SU-DHL-6 (cell line): ENCODE measurements at regions not wholly inside any gene's neighbourhood (a gene's known extent, or its start where the extent isn't known, plus 50 kb on each side); places are given as distances from the start of the nearest gene placed in this dataset.
"Not testable (repeated sequence)": the region's sequence is repeated elsewhere in the genome, so short reads cannot be mapped to it uniquely, and the experiment has no call there.

Experiments
- H2AFZ ChIP-seq: fragments of 200-600 bp; sonication (generic); 2 replicates; pipeline ENCODE4 v1.6.1; 2014; ENCODE audit warnings: low read depth, mild to moderate bottlenecking, moderate library complexity, mixed read lengths, antibody characterized with exemption, low read length; ENCODE audit not compliant: severe bottlenecking
- H3F3A ChIP-seq: fragments of 200-600 bp; shearing (Covaris generic); 2 replicates; pipeline ENCODE4 v1.6.0; 2016; ENCODE audit warnings: antibody characterized with exemption, mild to moderate bottlenecking; ENCODE audit not compliant: insufficient read depth
- H3K27ac ChIP-seq: fragments of 200-600 bp; sonication (generic); 2 replicates; pipeline ENCODE4 v1.5.1; 2016; ENCODE audit warnings: low read depth, mild to moderate bottlenecking, low read length, moderate library complexity, mixed read lengths
- H3K27me3 ChIP-seq: fragments of 200-600 bp; sonication (generic), shearing (Covaris generic); 2 replicates; pipeline ENCODE4 v1.6.0; 2014; ENCODE audit warnings: mild to moderate bottlenecking, low read length
- H3K36me3 ChIP-seq: fragments of 200-600 bp; sonication (generic); 2 replicates; pipeline ENCODE4 v1.6.1; 2014; ENCODE audit warnings: mild to moderate bottlenecking, low read length, mixed read lengths
- H3K4me2 ChIP-seq: fragments of 300-600, 200-600 bp; shearing (Covaris generic), sonication (generic); 2 replicates; pipeline ENCODE4 v1.6.0; 2014; ENCODE audit warnings: low read length, low read depth, mild to moderate bottlenecking; ENCODE audit not compliant: poor library complexity, severe bottlenecking
- H3K4me3 ChIP-seq: fragments of 200-600 bp; sonication (generic); 2 replicates; pipeline ENCODE4 v1.5.1; 2014; ENCODE audit warnings: antibody characterized with exemption, low read length, mild to moderate bottlenecking, mixed read lengths; ENCODE audit not compliant: insufficient read depth, poor library complexity, severe bottlenecking
- H3K79me2 ChIP-seq: fragments of 200-600 bp; sonication (generic); 2 replicates; pipeline ENCODE4 v1.6.1; 2014; ENCODE audit warnings: mild to moderate bottlenecking, low read length, moderate library complexity; ENCODE audit not compliant: insufficient read depth
- H3K9ac ChIP-seq: fragments of 200-600 bp; sonication (generic); 2 replicates; pipeline ENCODE4 v1.7.0; 2014; ENCODE audit warnings: mild to moderate bottlenecking, low read length
- H3K9me2 ChIP-seq: fragments of 200-600 bp; sonication (generic); replicated peaks from 2 replicates; pipeline ENCODE4 v1.6.1; 2014; ENCODE audit warnings: low read length; ENCODE audit not compliant: insufficient read depth
- H3K9me3 ChIP-seq: fragments of 200-600 bp; sonication (generic); 2 replicates; pipeline ENCODE4 v1.6.1; 2014; ENCODE audit warnings: low read length, mixed read lengths; ENCODE audit not compliant: insufficient read depth
- H4K20me1 ChIP-seq: fragments of 200-600 bp; sonication (generic); 2 replicates; pipeline ENCODE4 v1.6.1; 2014; ENCODE audit warnings: low read depth, mild to moderate bottlenecking, antibody characterized with exemption, low read length, moderate library complexity, mixed read lengths
- EZH2phosphoT487 ChIP-seq: fragments of 200-600 bp; sonication (generic), shearing (Covaris generic); conservative IDR thresholded peaks from 2 replicates; pipeline ENCODE4 v1.6.1; 2018; ENCODE audit warnings: mild to moderate bottlenecking, antibody characterized with exemption, low read length, moderate library complexity, mixed read lengths
- TF ChIP-seq, protein P1 (sequence below): fragments of 200-600 bp; sonication (generic); IDR thresholded peaks from one replicate; pipeline ENCODE4 v1.5.1; 2017; ENCODE audit warnings: antibody characterized with exemption, mild to moderate bottlenecking, low read length, moderate library complexity; ENCODE audit not compliant: insufficient read depth, poor library complexity, severe bottlenecking

- H3K9me3 ChIP-seq = no peaks in the 10 kb centered on the region
- H3K27ac ChIP-seq = no peak overlapping the region
- no peak overlapping the region for H3K4me3 ChIP-seq
- no peak overlapping the region for H3K9ac ChIP-seq
- no peak overlapping the region for H3K4me2 ChIP-seq
- TF ChIP-seq EZH2phosphoT487 = no peak
- TF ChIP-seq, protein P1, sequence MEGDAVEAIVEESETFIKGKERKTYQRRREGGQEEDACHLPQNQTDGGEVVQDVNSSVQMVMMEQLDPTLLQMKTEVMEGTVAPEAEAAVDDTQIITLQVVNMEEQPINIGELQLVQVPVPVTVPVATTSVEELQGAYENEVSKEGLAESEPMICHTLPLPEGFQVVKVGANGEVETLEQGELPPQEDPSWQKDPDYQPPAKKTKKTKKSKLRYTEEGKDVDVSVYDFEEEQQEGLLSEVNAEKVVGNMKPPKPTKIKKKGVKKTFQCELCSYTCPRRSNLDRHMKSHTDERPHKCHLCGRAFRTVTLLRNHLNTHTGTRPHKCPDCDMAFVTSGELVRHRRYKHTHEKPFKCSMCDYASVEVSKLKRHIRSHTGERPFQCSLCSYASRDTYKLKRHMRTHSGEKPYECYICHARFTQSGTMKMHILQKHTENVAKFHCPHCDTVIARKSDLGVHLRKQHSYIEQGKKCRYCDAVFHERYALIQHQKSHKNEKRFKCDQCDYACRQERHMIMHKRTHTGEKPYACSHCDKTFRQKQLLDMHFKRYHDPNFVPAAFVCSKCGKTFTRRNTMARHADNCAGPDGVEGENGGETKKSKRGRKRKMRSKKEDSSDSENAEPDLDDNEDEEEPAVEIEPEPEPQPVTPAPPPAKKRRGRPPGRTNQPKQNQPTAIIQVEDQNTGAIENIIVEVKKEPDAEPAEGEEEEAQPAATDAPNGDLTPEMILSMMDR = no peak
- H3K79me2 ChIP-seq = no peaks in the 10 kb centered on the region
- no peaks in the 10 kb centered on the region for H3K36me3 ChIP-seq
- H2AFZ ChIP-seq = no peak overlapping the region
- no peaks in the 10 kb centered on the region for H3K27me3 ChIP-seq
- H4K20me1 ChIP-seq = no peaks in the 10 kb centered on the region
- H3K9me2 ChIP-seq = no peaks in the 10 kb centered on the region
- no peaks in the 10 kb centered on the region for H3F3A ChIP-seq
These were observed 767.9 kb upstream of the CTNND2 start for GRCh38 chr5:12672141-12672540.

- no peak overlapping the region for H3K4me2 ChIP-seq
- H3K27ac ChIP-seq = no peak overlapping the region
- H4K20me1 ChIP-seq = no peaks in the 10 kb centered on the region
- no peaks in the 10 kb centered on the region for H3K36me3 ChIP-seq
- H2AFZ ChIP-seq = no peak overlapping the region
- no peaks in the 10 kb centered on the region for H3K79me2 ChIP-seq
- no peaks in the 10 kb centered on the region for H3K9me2 ChIP-seq
- H3K27me3 ChIP-seq = no peaks in the 10 kb centered on the region
- H3K4me3 ChIP-seq = no peak overlapping the region
- H3F3A ChIP-seq = no peaks in the 10 kb centered on the region
- TF ChIP-seq, protein P1 = no peak
- TF ChIP-seq EZH2phosphoT487 = no peak
- H3K9me3 ChIP-seq = no peaks in the 10 kb centered on the region
- no peak overlapping the region for H3K9ac ChIP-seq
These were observed 765.1 kb upstream of the CTNND2 start for GRCh38 chr5:12669326-12669725.

DNA sequence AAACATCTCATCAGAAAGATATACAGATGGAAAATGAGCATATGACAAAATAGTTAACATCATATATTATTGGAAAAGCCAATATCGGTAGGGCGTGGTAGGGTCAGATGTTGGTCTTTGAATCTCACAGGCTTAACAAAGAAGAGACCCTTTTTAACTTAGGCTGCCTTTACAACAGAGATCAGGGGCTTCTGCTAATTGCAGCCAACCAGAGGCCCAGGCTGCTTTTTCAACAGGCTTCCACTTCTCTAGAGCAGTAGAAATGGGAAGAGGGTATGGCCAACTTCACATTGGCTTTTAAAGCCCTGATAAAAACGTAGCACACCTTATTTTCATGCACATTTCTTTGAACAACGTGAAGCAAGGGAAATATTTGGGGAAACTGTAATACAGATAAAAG lies 764.3 kb upstream of the CTNND2 start:
- Histone ChIP-seq H3F3A (no peaks in the 10 kb centered on the region), H3K4me3 (no peak overlapping the region), H3K36me3 (no peaks in the 10 kb centered on the region), H3K27me3 (no peaks in the 10 kb centered on the region), H3K79me2 (no peaks in the 10 kb centered on the region), H2AFZ (no peak overlapping the region), H4K20me1 (no peaks in the 10 kb centered on the region), H3K9me3 (no peaks in the 10 kb centered on the region), H3K27ac (no peak overlapping the region), H3K9me2 (no peaks in the 10 kb centered on the region), H3K9ac (no peak overlapping the region), H3K4me2 (no peak overlapping the region)
- TF ChIP-seq, protein P1 = no peak
- no peak for TF ChIP-seq EZH2phosphoT487

DNA sequence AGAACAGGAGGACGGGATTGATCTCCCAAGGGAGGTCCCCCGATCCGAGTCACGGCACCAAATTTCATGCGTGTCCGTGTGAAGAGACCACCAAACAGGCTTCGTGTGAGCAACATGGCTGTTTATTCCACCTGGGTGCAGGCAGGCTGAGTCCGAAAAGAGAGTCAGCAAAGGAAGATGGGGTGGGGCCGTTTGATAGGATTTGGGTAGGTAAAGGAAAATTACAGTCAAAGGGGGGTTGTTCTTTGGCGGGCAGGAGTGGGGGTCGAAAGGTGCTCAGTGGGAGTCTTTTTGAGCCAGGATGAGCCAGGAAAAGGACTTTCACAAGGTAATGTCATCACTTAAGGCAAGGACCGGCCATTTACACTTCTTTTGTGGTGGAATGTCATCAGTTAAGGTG lies 763.6 kb upstream of the CTNND2 start:
- H3K79me2 ChIP-seq, H3K9me2 ChIP-seq, H2AFZ ChIP-seq, H3K4me2 ChIP-seq, H3K9me3 ChIP-seq, H3K4me3 ChIP-seq, H3K36me3 ChIP-seq, H3F3A ChIP-seq, H3K9ac ChIP-seq, H3K27ac ChIP-seq, H4K20me1 ChIP-seq, H3K27me3 ChIP-seq: not testable (repeated sequence)

DNA sequence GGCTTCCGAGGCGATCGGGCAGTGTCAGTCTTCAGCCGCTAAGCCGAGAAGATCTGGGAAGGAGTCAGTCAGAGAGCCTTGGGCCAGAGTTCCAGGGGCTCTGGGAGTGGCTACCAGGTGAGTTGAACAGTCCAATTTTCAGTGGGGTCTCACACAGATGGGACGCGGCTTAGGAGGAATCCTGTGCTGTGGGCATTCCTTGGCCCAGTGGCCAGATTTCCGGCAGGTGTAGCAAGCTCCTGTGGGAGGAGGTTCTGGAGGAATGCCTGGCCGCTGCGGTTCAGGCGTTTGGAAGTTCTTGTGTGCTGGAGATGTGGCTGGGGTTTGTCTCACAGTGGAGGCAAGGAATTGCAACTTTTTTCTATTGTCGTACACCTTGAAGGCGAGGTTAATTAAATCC lies 761.5 kb upstream of the CTNND2 start:
- H3K79me2 ChIP-seq, H3K4me2 ChIP-seq, H2AFZ ChIP-seq, H3K4me3 ChIP-seq, H3K27me3 ChIP-seq, H3K9me2 ChIP-seq, H3K36me3 ChIP-seq, H3K27ac ChIP-seq, H4K20me1 ChIP-seq, H3K9ac ChIP-seq, H3F3A ChIP-seq, H3K9me3 ChIP-seq: not testable (repeated sequence)
